NK-92 treated with Interleukin-12 subunit alpha and Interleukin-12 subunit beta, amount 100 ng/mL, for 24 hours (cell line): ENCODE measurements at regions not wholly inside any gene's neighbourhood (a gene's known extent, or its start where the extent isn't known, plus 50 kb on each side); places are given as distances from the start of the nearest gene placed in this dataset.

Experiments used
- DNase-seq: peaks from one replicate; lab custom pipeline; 2025; lab: John Stamatoyannopoulos, UW

DNA sequence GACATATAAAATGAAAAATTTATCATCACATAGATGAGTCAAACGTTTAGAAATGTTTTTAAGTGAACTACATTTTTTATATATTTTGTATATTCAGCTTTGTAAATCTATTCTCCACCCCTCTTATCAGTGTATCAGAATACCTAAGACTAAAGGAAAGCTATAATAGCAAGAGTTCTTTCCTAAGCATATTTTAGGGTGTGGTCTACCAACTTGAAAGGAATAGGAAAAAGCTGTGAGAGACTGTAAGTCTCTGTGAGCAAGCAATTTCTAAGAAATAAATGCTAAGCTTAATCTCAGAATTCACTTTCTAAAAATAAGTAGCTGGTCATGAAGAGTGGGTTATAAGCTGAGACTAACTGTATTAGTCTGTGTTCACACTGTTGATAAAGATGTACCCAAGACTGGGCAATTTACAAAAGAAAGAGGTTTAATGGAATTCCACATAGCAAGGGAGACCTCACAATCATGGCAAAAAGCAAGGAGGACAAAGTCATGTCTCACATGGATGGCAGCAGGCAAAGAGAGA, 175.4 kb upstream of the PREP start:
- no peak for DNase-seq

DNA sequence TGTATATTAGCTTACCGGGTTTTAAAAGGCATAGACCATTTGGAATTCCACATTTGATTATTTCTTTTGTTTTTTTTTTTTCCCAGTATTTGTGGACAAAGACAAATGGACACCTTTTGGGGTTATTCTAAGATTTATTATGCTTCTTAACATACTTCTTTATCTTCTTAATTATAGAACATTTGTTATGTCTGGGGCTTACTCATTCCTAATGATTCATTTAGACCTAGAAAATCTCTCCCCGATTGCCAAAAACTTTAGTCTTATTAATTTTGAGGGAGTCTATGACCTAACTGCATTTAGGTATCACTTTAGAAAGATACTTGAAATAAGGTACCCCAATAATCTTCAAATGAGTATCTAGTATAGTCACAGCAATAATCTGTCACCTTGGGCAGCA, 170.7 kb upstream of the PREP start:
- no peak for DNase-seq

DNA sequence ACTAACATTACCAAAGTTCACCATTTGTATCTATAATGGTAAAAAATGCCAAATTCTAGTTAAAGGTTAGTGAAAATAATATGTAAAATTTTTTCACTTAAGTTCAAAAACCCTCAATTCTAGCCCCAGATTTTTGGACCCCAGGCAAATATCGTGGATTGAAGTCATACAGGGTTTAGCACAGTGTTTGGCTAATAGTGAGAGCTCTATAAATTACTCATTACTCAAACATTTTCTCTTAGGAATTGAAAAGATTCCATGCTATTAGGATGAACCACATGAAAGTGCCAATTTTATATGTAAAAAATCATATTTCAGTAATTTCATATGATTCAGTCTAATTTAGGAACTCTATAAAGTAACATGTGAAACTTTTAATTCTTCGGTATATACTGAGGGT, 170.3 kb upstream of the PREP start:
- DNase-seq: no peak

DNA sequence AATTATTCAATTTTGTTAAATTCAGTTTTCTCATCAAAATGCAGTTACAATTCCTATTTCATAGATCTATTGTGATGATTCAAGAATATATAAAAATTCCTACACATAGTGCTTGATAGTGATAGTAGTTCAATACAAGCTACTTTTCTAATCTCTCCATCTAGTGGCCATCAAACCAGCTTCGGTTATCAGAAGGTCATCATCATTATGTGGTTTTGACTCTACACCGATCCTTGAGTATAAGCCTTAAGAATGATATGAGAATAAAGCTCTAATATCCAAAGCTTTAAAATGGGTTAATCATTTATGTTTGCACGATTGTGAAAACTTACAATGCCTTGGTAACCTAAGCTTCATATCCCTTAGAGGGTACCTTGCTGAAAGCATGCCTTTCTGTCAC, 167.5 kb upstream of the PREP start:
- no peak for DNase-seq

DNA sequence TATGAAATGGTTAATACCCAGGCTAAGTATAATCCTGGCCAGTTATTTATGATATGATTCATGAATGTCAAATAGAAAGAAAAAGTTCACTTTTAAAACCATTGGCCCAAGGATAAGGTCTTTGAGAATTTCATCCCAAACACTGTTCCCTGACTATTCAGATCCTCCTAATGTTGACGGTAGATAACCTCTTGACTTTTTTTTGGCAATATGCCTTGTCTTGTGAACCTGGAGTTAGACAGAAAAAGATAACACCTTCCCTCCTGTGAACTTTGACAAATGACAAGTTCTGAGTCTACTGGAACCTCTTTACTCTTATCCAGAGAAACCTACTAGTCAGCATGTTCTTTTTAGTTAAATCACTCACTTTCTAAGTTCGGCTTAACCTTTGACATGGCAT, 166.8 kb upstream of the PREP start:
- no peak for DNase-seq

DNA sequence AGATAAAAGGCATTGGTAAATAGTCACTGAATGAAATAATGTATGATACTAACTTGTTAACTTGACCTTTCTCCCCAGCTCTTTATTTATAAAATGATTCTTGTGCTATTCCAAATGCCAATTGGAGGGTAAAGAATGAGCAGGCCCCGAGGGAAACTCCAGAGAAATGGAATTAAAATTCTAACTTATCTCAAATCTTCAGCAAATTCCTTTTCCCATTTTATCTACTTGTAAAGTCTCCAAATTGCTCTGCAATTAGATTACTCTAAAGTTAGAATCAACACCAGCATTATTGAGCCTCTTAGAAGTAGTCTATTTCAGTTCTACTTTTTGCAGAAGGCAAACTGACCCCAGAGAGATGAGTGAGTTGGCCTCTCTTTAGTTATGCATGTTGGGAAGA, 165.9 kb upstream of the PREP start:
- DNase-seq: no peak

DNA sequence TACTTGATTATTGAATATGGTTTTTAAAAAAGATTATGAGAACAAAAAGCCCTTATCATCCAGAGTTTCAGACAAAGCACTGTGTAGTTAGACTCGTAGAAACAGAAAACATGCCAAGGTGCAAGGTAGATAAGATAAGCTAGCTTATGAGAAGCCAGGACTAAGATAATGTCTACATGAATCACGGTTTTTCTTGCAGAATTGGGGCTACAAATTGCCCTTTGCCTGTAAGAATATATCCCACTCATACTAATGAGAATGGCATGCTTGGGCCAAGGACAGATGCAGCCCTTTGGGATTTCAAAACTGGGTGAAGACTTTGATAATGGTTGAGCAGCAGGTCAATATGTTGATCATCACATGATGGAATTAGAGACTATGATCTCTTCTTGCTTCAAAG, 165.3 kb upstream of the PREP start:
- no peak for DNase-seq

DNA sequence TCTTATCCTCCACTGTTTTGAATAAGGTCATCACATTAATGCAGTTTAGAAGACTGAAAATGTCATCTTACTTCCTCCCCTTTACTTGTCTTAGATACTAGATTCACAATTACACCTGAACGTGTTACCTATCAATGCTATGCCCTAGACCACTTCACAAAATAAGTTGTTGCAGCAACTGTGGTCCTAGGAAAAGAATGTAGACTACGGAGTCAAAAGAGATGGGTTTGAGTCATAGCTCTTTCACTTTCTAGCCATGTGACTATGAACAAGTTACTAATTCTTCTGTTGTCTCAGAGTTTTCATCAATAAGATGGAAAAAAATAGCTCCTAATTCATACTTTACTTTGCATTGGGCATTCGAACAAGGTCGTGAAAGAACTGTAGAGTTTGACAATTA, 164.3 kb upstream of the PREP start:
- DNase-seq: no peak

DNA sequence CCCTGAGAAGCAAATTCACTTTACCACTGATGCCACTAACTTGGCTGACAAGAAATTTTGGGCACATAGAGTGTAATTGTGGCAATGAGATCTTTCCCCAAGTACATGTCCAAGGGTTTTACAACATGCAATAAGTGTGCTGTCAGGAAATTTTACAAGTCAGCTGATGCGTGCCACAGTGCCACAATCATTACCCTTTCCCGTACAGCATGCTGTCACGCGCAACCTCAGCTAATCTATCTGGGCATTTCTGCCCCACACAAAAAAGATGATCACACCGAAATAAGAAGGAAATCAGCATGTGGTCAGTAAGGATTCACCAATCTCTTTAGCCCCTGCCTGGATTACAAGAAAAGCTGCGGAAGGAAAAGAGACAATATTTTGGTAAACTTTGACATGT, 163.6 kb upstream of the PREP start:
- DNase-seq: no peak

DNA sequence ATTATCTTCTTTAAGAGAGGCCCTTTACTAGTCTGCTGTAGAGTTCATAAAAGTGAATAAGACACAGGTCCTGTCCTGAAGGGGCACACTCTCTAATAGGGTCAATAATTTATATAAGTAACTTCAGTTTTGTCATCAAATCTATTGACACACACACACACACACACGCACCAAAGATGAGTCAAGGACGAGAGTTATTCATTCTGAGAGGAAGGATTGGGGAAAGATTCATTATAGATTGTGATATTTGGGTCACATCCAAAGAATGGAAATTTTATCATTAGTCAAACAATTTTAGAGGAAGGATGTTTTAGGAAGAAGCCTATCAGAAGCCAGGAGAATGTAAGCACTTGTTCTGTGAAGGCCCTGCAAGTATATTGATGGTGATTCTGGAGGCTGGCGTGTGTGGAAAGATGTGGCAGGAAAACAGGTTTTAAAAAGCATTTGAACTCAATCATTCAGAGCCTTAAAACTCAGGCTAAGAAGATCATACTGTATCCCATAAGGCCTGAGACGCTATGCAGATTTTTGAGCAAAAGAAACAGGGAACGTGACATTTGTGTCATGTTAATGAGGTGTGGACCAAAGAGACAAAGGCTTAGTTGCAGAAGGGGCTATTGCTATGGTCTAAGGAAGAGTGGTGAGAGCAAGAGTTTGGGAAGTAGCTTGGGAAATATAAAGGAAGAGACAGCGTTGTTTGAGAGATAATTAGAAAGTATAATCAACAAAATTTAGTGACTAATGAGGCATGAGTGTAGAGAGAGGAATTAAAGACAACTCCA, 161.4 kb upstream of the PREP start:
- DNase-seq: no peak

DNA sequence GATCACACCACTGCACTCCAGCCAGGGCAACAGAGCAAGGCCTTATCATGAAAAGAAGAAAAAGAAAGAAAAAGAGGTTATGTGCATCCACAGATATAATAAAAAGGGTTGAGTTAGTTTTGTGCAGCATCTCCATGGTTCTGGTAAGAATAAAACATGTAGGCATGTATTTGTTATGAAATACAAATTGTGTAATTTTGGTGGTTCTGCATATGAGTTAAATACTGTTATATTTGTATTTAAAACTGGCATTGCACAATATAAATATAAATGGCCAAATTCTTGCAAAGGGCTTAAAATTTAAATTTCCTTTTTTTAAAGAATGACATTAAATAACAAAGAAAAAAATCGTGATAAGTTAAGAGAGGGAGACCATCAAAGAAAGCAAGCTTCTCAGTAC, 159.1 kb upstream of the PREP start:
- DNase-seq: no peak

DNA sequence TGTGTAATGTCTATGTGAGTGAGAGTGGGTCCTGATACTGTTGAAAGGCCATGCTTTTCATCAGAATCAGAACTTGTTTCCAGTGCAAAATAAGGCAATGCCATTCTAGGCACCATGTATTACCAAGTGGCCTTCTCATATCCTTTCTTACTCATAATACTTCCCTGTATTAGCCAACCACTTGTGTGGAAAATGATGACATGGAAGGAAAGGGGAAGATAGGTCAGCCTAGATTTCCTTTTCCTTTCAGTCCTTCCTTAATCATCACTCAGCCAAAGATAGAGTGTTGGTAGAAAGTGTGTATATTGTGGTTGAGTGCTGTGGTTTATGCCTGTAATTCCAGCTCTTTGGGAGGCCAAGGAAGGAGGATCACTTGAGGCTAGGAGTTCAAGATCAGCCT, 158.6 kb upstream of the PREP start:
- DNase-seq: no peak

DNA sequence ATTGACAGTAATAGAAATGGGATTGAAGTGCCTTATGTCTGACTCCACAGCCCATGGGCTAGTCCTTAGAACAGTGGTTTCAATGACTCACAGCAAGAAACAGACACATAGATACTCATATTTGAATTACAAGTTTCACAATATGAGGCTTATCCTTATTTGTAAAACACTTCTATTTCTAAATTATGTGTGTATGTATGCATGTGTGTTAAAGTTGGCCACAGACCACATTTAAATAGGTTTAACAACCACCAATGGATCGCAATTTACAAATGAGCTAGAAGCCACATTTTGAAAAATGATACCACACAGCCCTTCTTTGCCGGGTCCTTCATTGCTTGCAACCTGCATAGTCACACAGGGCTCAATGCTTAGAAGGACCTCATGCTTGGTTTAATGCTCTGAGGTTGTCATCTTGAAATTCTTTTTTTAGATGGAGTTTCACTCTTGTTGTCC, 157.8 kb upstream of the PREP start:
- peak; percentile 7 for DNase-seq

DNA sequence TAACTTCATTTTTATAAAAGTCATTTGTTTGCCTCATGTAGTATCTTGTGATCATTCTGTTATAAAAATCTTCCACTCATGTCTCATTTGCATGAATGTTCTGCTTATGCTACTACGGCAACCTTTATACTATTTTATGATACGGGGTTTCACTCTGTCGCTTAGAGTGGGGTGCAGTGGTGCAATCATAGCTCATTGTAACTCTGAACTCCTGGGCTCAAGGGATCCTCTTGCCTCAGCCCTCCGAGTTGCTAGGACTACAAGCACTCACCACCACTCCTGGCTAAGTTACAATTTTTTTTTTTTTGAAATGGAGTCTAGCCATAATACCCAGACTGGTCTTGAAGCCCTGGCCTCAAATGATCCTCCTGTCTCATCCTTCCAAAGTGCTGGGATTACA, 154.4 kb upstream of the PREP start:
- no peak for DNase-seq

DNA sequence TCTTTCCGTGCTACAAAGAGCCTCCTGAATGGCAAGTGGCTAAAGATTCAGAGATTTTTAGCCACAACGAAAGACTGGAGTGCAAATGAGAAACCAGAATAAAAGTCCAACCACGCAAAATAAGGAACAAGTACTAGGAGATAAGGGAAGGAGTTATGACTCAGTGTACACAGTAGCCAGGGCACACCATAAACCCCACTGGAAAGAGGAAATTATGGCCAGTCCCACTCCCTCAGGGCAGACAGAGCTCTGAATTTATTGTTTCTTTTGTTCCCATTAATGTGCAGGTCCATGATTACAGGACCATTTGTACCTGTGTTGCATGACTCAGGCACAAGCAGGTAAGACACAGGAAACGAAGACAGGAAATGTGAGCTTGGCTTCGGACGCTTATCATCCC, 150.3 kb upstream of the PREP start:
- DNase-seq: no peak

DNA sequence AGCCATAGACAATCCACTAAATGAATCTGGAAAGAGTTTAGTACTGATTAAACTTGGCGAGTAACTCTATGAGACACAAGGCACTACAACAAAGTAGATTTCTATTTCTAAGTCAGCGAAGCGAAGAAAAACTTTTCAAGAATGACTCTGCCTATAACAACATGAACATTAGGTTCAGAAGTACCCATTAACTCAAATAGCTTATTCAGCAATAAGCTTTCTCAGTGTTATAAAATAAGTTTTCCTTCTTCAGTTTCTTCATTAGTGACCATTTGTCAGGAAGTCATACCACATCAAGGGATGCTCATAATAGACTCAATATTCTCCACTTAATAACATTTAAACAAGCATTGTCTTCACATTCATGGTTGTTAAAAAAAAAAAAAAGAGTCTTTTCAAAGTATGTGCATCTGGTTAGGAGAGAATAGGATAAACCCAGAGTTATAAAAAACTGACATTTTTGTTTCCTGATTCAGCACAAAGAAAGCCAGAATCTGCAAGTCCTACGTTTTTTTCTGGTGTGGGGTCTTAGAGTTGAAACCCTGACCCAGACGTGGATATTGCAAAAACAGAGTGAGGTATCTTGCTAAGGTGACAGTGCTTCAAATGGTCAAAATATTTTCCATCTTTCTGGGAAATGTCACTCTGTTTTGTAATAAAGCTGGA, 148.2 kb upstream of the PREP start:
- no peak for DNase-seq

DNA sequence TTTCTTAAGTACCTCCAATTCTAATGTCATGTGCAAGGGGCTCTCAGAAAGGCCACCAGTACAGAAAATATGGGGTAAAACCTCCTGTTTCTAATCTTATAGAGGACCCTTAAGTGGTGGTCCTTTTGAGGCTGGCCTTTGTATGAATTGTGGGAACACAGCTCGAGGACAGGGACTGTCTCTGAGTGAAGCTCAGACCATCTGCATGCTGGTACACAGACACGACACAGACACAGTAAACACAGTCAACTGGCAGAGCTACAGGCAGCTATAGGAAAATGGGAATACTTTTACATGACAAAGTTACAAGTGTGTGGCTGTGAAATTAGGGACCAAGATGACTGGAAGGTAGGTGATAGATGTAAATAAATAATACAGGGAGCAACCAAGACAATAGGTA, 143.9 kb upstream of the PREP start:
- DNase-seq: no peak

DNA sequence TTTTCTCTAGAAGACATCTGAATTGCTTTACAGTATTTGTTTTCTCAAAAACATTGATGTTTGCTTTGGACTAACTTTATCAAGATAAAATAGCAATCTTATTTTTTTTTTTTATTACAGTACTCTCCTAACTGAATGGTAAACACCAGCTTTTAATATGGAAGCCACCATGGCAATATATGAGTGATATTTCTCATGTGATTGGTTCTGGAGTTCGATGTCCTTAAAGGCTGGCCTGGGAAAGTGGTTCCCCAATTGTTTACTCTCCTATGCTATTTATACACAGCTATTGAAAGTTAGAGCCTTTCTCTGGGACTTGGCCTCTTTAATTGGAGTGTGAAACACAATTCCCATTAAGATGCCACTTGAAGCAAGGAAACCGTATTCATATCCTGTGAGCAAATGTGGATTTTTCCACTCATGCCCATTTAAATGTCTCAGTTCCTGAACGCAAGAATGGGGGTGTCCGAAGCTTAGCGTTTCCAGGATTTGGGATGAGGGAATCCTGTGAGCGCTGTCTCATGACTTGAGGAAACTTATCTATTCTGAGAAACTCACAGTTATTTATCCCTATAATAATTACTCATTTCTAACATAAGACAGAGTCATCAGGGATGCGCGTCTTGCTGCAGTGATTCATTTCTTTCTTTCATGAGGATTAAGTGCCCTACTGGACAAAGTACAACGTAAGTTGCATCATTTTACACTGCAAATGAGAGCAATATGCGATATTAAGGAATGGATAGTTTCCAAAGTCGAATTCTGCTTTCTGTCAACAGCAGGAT, 143.3 kb upstream of the PREP start:
- DNase-seq: no peak

DNA sequence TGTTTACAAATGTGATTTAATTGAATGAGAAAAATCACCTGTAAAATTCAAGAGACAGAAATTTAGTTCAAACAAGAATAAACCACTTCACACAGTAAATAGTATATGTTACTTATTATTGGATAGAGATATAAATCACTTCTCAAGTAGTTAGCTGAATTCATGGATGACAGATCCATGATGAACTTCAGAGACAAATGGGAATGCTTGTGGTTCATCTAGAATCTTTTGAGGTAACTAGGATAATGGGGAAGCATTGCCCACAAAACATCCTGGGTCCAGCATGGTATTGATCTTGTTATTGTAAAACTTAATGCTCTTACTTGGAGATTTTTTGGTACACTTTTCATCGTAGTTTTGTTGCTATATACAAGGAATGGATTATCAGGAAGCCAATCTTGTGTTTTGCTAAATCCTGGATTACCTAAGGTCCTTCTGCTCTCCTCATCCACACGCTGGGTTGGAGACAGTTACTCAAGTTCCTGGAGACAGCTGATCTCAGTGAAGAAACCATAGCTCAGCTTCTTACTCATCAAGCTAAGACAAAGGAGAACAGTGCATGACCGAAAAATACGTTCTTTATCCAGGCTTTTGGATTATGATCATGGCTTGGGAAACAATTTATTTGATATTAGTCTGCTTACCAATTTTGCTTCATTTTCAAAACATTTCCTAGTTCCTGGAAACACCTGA, 142.5 kb upstream of the PREP start:
- DNase-seq: no peak

DNA sequence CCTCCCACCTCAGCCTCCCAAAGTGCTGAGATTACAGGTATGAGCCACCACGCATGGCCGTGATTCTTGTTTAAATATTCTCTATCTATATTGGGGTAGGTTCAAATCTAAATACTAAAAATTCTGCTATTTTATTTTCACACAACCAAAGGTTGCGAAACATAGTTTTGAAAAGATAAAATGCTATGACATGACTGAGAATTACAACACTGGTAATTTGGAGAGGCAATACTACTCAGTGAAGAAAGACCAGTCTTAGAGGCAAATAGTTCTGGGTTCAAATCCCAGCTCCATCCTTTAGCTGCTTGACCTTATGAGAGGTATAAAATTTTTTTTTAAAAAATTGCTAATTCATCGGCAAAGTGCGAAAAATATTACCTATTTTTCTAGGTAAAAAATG, 137.0 kb upstream of the PREP start:
- DNase-seq: no peak

DNA sequence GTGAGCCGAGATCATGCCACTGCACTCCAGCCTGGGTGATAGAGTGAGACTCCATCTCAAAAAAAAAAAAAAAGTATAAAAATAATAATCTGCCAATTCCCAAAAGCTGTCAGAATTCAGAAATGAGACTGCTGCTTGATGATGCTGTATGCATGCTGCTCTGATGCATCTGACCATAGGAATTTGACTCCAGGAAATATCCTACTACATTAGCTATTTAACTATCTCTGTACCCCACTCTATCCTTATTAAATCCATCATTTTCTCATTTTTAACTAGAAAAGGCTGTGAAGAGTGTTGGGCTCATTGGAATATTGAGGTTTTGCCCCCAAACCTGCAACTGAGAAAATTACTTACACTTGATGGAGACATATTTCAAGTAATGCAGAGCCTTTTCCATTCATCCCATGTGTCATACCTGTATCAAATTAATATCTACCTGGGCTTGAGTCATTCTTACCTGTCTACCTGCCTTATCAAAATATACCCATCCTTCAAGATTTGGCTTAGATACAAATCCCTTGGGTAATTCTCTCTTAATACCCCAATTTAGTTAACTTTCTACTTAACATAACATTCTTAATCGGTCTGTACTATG, 135.2 kb upstream of the PREP start:
- DNase-seq: no peak

DNA sequence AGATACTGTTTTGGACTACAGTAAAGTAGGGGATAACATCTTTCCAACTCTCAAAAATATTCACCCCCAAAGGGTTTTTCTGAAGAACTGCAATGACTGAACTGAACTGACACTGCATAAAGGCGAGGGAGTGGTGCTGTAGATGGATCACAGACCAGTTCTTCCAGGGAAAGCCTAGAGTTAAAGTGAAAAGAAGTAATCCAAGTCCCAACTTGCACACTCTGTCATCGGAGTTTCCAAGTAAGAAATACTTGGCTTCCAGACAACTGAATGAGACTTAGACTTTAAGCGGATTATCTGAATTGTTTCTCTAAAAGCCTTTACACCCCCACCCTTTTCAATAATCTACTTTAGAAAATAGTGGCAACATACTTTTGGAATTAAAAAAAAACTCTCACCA, 134.1 kb upstream of the PREP start:
- DNase-seq: no peak
